T-helper 1 cell treated with Interleukin-12 subunit alpha and Interleukin-12 subunit beta and Interleukin-4 antibody, amounts not matched to agents 30 μg/mL and 1 μg/mL, for 36 hours (primary cell): ENCODE measurements at regions not wholly inside any gene's neighbourhood (a gene's known extent, or its start where the extent isn't known, plus 50 kb on each side); places are given as distances from the start of the nearest gene placed in this dataset.
"Not testable (repeated sequence)": the region's sequence is repeated elsewhere in the genome, so short reads cannot be mapped to it uniquely, and the experiment has no call there.

Source experiments
- H3K27ac Mint-ChIP-seq: one replicate; pipeline ENCODE4 v1.8.0; 2021; ENCODE audit warnings: mild to moderate bottlenecking, mixed read lengths
- H3K27me3 Mint-ChIP-seq: one replicate; pipeline ENCODE4 v1.8.0; 2021; ENCODE audit warnings: low read depth, mixed read lengths
- H3K36me3 Mint-ChIP-seq: one replicate; pipeline ENCODE4 v1.8.0; 2021; ENCODE audit warnings: low read depth, mixed read lengths
- H3K4me1 Mint-ChIP-seq: one replicate; pipeline ENCODE4 v1.8.0; 2021; ENCODE audit warnings: low read depth, mixed read lengths
- H3K4me3 Mint-ChIP-seq: one replicate; pipeline ENCODE4 v1.8.0; 2021; ENCODE audit warnings: mild to moderate bottlenecking, moderate library complexity, mixed read lengths
- H3K9me3 Mint-ChIP-seq: one replicate; pipeline ENCODE4 v1.8.0; 2021; ENCODE audit warnings: mixed read lengths

- Mint-ChIP-seq H3K4me3 (no peak overlapping the region), H3K27ac (no peak overlapping the region), H3K9me3 (no peaks in the 10 kb centered on the region), H3K27me3 (peaks cover 3% of the 10 kb centered on the region), H3K36me3 (no peaks in the 10 kb centered on the region), H3K4me1 (no peaks in the 10 kb centered on the region)
These were observed 84.0 kb downstream of the FMO4 start for GRCh38 chr1:171397851-171398469.

- Mint-ChIP-seq H3K27me3 (no peaks in the 10 kb centered on the region), H3K9me3 (peaks cover 5% of the 10 kb centered on the region), H3K4me3 (no peak overlapping the region), H3K36me3 (no peaks in the 10 kb centered on the region), H3K27ac (no peak overlapping the region), H3K4me1 (no peaks in the 10 kb centered on the region)
These were observed 81.9 kb upstream of the PRRC2C start for GRCh38 chr1:171403393-171403792.

- Mint-ChIP-seq H3K27me3 (no peaks in the 10 kb centered on the region), H3K9me3 (peaks cover 5% of the 10 kb centered on the region), H3K4me3 (no peak overlapping the region), H3K27ac (no peak overlapping the region), H3K36me3 (no peaks in the 10 kb centered on the region), H3K4me1 (no peaks in the 10 kb centered on the region)
These were observed 80.0 kb upstream of the PRRC2C start for GRCh38 chr1:171405391-171405714.

- not testable (repeated sequence) for H3K27me3 Mint-ChIP-seq, H3K4me3 Mint-ChIP-seq, H3K36me3 Mint-ChIP-seq, H3K27ac Mint-ChIP-seq, H3K4me1 Mint-ChIP-seq, H3K9me3 Mint-ChIP-seq
These were observed 71.8 kb upstream of the PRRC2C start for GRCh38 chr1:171413557-171413956.

- H3K4me1 Mint-ChIP-seq, result peaks cover 9% of the 10 kb centered on the region
- peaks cover 4% of the 10 kb centered on the region for H3K9me3 Mint-ChIP-seq
These were observed 66.8 kb upstream of the PRRC2C start for GRCh38 chr1:171418546-171418945.

GRCh38 chr1:171420810-171421209 lies 64.5 kb upstream of the PRRC2C start:
- H3K36me3 Mint-ChIP-seq, result no peaks in the 10 kb centered on the region
- H3K9me3 Mint-ChIP-seq, result peaks cover 4% of the 10 kb centered on the region
- no peaks in the 10 kb centered on the region for H3K27me3 Mint-ChIP-seq
- no peak overlapping the region for H3K4me3 Mint-ChIP-seq
- no peak overlapping the region for H3K27ac Mint-ChIP-seq
- peaks cover 9% of the 10 kb centered on the region for H3K4me1 Mint-ChIP-seq

More at GRCh38 chr1:171418546-171418945, 66.8 kb upstream of the PRRC2C start:
- no peaks in the 10 kb centered on the region for H3K27me3 Mint-ChIP-seq
- no peak overlapping the region for H3K4me3 Mint-ChIP-seq
- no peaks in the 10 kb centered on the region for H3K36me3 Mint-ChIP-seq
- no peak overlapping the region for H3K27ac Mint-ChIP-seq

- Mint-ChIP-seq H3K4me1 (peaks cover 9% of the 10 kb centered on the region), H3K36me3 (no peaks in the 10 kb centered on the region), H3K4me3 (no peak overlapping the region), H3K9me3 (peaks cover 4% of the 10 kb centered on the region), H3K27me3 (no peaks in the 10 kb centered on the region), H3K27ac (no peak overlapping the region)
These were observed 63.8 kb upstream of the PRRC2C start for GRCh38 chr1:171421413-171422020.

GRCh38 chr1:171422511-171422910 lies 62.8 kb upstream of the PRRC2C start:
- Mint-ChIP-seq H3K9me3 (no peaks in the 10 kb centered on the region), H3K36me3 (no peaks in the 10 kb centered on the region), H3K27me3 (no peaks in the 10 kb centered on the region), H3K4me3 (no peak overlapping the region), H3K27ac (no peak overlapping the region), H3K4me1 (peaks cover 9% of the 10 kb centered on the region)

- H3K4me1 Mint-ChIP-seq, result peaks cover 9% of the 10 kb centered on the region
- peaks cover 5% of the 10 kb centered on the region for H3K9me3 Mint-ChIP-seq
- no peaks in the 10 kb centered on the region for H3K36me3 Mint-ChIP-seq
- no peak overlapping the region for H3K27ac Mint-ChIP-seq
- peaks cover 7% of the 10 kb centered on the region for H3K27me3 Mint-ChIP-seq
- H3K4me3 Mint-ChIP-seq, result no peak overlapping the region
These were observed 60.8 kb upstream of the PRRC2C start for GRCh38 chr1:171424494-171424893.

- H3K9me3 Mint-ChIP-seq, result peaks cover 7% of the 10 kb centered on the region
- no peaks in the 10 kb centered on the region for H3K36me3 Mint-ChIP-seq
- no peak overlapping the region for H3K4me3 Mint-ChIP-seq
- no peak overlapping the region for H3K27ac Mint-ChIP-seq
- no peaks in the 10 kb centered on the region for H3K4me1 Mint-ChIP-seq
- H3K27me3 Mint-ChIP-seq, result peaks cover 9% of the 10 kb centered on the region
These were observed 58.7 kb upstream of the PRRC2C start for GRCh38 chr1:171426645-171427044.

- Mint-ChIP-seq H3K9me3 (peaks cover 7% of the 10 kb centered on the region), H3K27ac (no peak overlapping the region), H3K36me3 (no peaks in the 10 kb centered on the region), H3K4me1 (no peaks in the 10 kb centered on the region), H3K27me3 (peaks cover 9% of the 10 kb centered on the region), H3K4me3 (no peak overlapping the region)
These were observed 57.4 kb upstream of the PRRC2C start for GRCh38 chr1:171427852-171428471.

GRCh38 chr1:171429137-171429536 lies 56.2 kb upstream of the PRRC2C start:
- Mint-ChIP-seq H3K9me3 (peaks cover 7% of the 10 kb centered on the region), H3K36me3 (no peaks in the 10 kb centered on the region), H3K27me3 (peaks cover 9% of the 10 kb centered on the region), H3K4me3 (no peak overlapping the region), H3K27ac (no peak overlapping the region), H3K4me1 (peaks cover 2% of the 10 kb centered on the region)

GRCh38 chr1:171431994-171432393 lies 53.3 kb upstream of the PRRC2C start:
- no peaks in the 10 kb centered on the region for H3K36me3 Mint-ChIP-seq
- peaks cover 9% of the 10 kb centered on the region for H3K27me3 Mint-ChIP-seq
- H3K4me1 Mint-ChIP-seq, result peaks cover 7% of the 10 kb centered on the region
- no peak overlapping the region for H3K27ac Mint-ChIP-seq
- H3K9me3 Mint-ChIP-seq, result peaks cover 7% of the 10 kb centered on the region
- no peak overlapping the region for H3K4me3 Mint-ChIP-seq

GRCh38 chr1:171432473-171432872 lies 52.9 kb upstream of the PRRC2C start:
- Mint-ChIP-seq H3K4me3 (no peak overlapping the region), H3K27me3 (peaks cover 9% of the 10 kb centered on the region), H3K27ac (no peak overlapping the region), H3K36me3 (no peaks in the 10 kb centered on the region), H3K4me1 (peaks cover 7% of the 10 kb centered on the region), H3K9me3 (peaks cover 7% of the 10 kb centered on the region)

GRCh38 chr1:171433451-171433850 lies 51.9 kb upstream of the PRRC2C start:
- Mint-ChIP-seq H3K4me1 (peaks cover 7% of the 10 kb centered on the region), H3K9me3 (peaks cover 7% of the 10 kb centered on the region), H3K4me3 (no peak overlapping the region), H3K36me3 (no peaks in the 10 kb centered on the region), H3K27ac (no peak overlapping the region), H3K27me3 (peaks cover 9% of the 10 kb centered on the region)
